ENCODE measurements at regions not wholly inside any gene's neighbourhood (a gene's known extent, or its start where the extent isn't known, plus 50 kb on each side); places are given as distances from the start of the nearest gene placed in this dataset.
"Not testable (repeated sequence)": the region's sequence is repeated elsewhere in the genome, so short reads cannot be mapped to it uniquely, and the experiment has no call there.

DNA sequence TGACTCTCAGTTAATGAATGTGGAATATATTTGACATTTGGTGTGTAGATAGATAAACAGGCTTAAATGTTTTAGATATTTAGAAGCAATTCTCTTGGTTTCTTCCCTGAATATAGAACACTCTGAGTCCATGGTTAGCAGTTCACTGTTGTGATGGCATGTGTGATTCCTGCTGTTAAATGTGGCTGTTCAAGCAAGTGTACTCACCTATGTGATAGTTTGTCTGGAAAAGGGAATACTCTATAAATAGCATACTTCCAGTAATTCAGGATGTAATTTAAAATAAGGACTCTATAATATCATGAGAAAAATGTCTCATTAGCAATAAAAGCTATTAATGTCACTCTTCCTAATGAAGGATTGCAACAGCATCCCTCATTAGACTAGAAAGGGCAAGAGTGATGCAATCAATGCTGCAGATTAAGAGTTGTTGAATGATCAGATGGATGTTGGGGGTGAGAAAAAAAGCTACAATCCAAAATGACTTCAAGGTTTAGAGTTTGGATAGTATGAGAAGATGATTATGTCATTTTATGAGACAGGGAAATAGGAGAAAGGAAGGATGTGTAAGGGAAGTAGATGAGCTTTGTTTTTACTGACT lies 201.8 kb upstream of the WDFY3 start:
- no peak for DNase-seq

DNA sequence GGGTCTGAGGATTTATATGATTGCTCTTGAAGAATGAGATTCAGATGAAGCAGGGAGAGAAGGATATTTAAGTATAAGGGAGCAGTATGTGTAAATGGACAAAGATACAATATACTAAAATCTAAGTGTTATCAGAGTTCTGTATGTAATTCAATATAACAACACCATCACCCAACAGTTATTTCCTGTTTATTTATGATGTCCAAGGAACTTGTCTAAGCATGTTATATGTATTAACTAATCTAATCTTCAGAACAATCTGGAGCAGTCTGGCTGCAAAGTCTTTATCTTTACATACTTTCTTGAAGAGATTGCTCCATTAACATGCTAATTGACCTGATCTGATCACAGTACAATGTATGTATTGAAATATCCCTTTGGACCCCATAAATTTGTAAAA lies 203.8 kb upstream of the WDFY3 start:
- DNase-seq, result no peak

DNA sequence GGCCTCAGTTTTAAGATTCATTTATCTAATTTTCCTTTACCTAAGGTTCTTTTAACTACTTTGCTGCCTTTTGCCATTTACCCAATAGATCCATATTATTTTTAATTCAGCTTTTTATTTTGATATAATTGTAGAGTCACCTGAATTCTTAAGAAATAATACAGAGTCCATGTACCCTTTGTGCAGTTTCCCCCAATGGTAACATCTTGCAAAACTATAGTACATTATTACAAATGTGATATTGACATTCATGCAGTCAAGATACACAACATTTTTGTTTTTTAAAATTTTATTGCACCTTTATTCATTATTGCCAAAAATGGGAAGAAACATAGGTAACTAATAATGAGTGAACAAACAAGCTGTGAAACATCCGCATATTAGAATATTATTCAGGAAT lies 208.7 kb upstream of the WDFY3 start:
- DNase-seq, result no peak

DNA sequence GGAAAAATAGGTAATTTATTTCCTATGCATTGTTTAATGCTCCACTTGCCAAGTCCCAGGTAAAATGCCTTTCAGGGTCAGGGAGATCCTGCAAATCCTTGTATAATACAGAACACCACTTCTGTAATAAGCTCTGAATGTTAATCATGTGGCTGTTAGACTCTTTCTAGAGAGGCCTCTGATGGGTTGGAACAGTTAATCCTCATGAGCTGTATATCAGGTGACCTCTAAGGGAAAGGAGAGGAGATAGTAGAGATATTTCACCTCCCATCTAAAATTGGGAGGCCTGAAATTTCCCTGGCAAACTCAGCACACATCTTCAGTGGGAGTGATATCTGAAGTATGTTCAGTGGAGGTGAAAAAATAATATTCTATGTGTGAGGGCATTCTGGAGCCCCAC lies 210.6 kb upstream of the WDFY3 start:
- DNase-seq, result no peak

DNA sequence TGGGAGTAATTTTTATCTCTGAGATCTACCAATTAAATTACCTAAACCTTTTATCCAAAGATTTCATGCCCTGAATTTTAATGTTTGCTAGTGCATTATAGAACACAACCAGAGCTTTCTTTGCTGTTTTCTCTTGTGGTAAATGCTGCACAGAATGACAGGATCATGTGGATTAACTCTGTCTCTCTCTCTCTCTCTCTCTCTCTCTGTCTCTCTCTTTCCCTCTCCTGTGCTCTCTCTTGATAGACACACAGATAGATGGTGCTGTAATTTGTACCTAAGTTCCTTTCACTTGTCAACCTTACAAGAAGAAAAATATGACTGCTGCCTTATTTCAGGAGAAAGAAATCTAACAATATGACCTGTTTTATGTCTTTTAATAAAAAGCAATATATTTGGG lies 211.2 kb upstream of the WDFY3 start:
- no peak for DNase-seq

GRCh38 chr4:85180533-85180932 lies 214.0 kb upstream of the WDFY3 start:
- DNase-seq, result no peak

GRCh38 chr4:85187106-85187505 lies 220.6 kb upstream of the WDFY3 start:
- no peak for DNase-seq

- not testable (repeated sequence) for DNase-seq
Measured at GRCh38 chr4:85196015-85196414, 229.5 kb upstream of the WDFY3 start.

DNA sequence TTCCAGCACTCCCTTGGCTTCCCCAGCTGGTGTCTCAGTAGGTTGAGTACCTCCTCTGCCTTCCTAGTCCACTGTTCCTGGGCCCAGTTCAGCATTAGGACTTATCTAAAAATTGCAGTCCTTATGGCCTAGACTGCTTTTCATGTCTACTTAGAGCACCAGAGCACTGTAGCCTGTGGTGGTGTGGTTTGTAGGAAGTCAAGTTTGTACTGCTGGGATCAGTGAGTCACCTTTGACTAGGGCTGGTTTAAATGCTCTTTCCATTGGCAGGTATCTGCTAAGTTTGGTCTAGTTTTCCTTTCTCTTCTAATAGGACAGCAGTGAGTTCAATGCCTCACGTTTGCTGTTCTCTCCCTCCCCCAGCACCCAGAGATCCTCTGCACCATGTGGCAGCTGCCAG lies 233.6 kb upstream of the WDFY3 start:
- no peak for DNase-seq

- DNase-seq, result no peak
Measured at GRCh38 chr4:85209161-85209560, 242.7 kb upstream of the WDFY3 start.

- peak in 1 of 2 experiments; percentile 30 for DNase-seq
Measured at GRCh38 chr4:85210353-85210752, 243.9 kb upstream of the WDFY3 start.

DNA sequence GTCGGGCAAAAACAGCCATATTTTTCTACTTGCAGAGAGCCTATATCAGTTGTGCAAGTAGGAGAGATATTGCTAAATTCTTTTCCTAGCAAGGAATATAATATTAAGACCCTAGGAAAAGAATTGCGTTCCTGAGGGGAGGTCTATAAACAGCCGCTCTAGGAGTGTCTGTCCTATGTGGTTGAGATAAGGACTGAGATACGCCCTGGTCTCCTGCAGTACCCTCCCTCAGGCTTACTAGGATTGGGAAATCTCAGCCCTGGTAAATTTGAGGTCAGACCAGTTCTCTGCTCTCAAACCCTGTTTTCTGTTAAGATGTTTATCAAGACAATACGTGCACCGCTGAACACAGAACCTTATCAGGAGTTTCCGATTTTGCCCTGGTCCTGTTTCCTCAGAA lies 250.1 kb upstream of the WDFY3 start:
- not testable (repeated sequence) for DNase-seq

GRCh38 chr4:85218756-85219155 lies 252.3 kb upstream of the WDFY3 start:
- no peak for DNase-seq

- DNase-seq, result no peak
Measured at GRCh38 chr4:85221606-85222005, 253.3 kb upstream of the ARHGAP24 start.

DNA sequence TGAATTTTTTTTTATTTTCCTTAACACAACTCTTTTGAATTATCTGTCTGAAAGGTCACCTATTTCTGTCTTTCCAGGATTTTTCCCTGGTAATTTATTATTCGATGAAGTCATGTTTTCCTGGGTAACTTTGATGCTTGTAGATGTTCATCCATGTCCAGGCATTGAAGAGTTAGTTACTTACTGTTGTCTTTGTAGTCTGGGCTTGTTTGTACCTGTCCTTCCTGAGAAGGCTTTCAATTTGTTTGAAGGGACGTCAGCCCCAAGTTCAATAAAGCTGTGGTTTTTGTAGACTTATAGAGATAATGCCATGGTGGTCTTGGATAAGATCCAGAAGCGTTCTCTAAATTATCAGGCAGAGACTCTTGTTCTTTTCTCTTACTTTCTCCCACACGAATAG lies 252.4 kb upstream of the ARHGAP24 start:
- no peak for DNase-seq

GRCh38 chr4:85228264-85228663 lies 246.7 kb upstream of the ARHGAP24 start:
- DNase-seq, result no peak

- no peak for DNase-seq
Measured at GRCh38 chr4:85233516-85233915, 241.4 kb upstream of the ARHGAP24 start.

- DNase-seq, result no peak
Measured at GRCh38 chr4:85243857-85244256, 231.1 kb upstream of the ARHGAP24 start.

- DNase-seq, result no peak
Measured at GRCh38 chr4:85244638-85245037, 230.3 kb upstream of the ARHGAP24 start.

GRCh38 chr4:85246055-85246454 lies 228.9 kb upstream of the ARHGAP24 start:
- no peak for DNase-seq

DNA sequence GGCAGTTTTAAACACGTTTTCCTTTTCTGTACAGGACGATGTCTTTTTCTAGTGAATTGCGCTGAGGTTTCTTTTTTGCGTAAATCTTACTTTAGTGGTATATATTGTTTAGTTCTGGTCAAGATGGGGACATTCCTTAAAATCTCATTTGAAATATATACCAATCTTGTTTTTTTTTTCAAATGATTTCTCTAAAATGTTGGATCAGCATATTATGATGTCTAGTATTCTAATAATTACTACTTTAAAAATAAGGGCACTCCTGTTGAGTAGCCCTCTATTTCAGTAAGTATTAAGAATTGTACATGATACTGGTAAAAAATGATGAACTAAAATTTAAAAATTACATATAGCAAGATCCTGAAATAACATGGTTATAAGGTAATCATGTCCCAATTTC lies 224.1 kb upstream of the ARHGAP24 start:
- no peak for DNase-seq

DNA sequence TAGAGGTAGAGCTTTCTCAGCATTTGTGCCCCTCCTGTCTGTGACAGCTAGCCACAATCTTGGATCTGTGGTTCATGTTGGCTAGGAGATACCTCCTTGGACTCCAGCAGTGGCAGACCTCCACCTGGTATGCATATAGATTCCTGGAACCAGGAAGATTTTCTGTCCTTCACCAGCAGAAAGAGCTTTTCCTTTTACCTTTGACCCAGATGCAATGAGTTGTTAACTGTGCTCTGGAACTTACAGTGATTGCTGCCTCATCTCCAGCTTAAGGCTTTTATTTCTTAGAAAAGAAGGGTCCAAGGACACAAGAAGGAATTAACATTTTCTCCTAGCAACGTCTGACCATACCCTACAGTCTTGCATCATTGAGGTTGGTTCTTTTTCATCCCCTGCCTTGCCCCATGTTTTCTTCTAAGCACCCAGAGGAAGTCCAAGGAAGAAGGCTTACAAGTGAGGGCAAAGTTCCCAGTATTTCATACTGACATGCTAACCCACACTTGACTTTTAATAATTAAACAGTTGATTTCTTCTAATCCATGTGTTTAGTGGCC lies 217.1 kb upstream of the ARHGAP24 start:
- no peak for DNase-seq

DNA sequence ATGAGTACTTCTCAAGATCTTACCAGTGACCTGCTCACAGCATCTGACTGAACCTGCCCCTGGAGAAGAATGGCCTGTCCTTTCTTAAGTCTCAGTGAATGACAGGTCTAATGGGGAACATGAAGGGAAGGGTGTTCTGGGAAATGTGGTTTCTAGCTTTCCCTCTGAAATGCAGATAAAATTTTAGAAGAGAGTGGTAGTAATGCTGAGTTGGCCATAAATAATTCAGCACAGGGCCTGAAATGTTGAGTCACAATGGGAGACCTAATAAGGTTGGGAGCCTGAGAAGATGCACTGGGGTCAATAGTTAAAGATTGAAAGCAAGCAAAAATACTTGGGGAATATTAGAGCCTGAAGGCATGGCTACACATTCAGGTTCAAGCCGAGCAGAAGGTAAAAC lies 214.9 kb upstream of the ARHGAP24 start:
- no peak for DNase-seq

GRCh38 chr4:85265234-85265633 lies 209.7 kb upstream of the ARHGAP24 start:
- no peak for DNase-seq

GRCh38 chr4:85268188-85268587 lies 206.8 kb upstream of the ARHGAP24 start:
- DNase-seq, result no peak
